ENCODE measurements at regions not wholly inside any gene's neighbourhood (a gene's known extent, or its start where the extent isn't known, plus 50 kb on each side); places are given as distances from the start of the nearest gene placed in this dataset.

DNA sequence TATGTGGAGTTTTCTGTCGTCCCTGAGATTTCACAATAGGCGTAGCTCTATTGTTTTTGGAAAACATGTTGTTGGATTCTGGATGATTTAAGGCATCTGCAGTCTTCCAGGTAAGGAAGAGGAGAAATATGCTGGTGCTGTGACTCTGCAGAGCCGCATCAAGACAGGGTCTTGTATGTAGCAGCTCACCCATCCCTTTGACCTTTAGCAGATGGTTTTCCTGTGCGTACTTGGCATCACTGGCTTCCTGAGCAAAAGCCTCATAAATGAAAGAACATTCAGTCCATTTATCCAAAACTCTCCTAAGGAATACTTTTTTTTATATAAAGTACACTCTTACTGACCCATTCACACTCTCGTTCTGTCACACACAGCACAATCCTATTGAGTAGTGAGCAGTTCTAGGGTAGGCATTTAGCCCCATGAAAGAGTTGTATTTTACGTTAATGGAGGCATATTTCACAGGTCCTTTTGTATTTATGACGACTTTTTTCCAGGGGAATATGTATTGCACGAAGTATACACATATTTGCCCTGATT, 443.9 kb downstream of the STK39 start:
- POLR2A ChIA-PET = no interaction called here
- intact Hi-C loops (cut with micrococcal nuclease; ENCODE audit: unreplicated experiment) = no loop called here
- no peak for DNase-seq (ENCODE audit: low read depth, low spot score)
- no peak for ATAC-seq
- Histone ChIP-seq H3K4me3 (ENCODE audit: low read depth in 2 of 2, low read length in 2 of 2) (no peak overlapping the region), H3K27me3 (ENCODE audit: control insufficient read depth, insufficient read depth, low read length) (no peaks in the 10 kb centered on the region), H3K9me3 (ENCODE audit: control insufficient read depth, insufficient read depth, low read depth, low read length) (no peaks in the 10 kb centered on the region), H3K36me3 (ENCODE audit: control insufficient read depth, insufficient read depth, low read length) (no peaks in the 10 kb centered on the region), H3K27ac (ENCODE audit: low read length) (no peak overlapping the region), H3K4me1 (ENCODE audit: control insufficient read depth, insufficient read depth, low read length) (no peaks in the 10 kb centered on the region)
- BruUV-seq (replicated peaks) = no TSS peak
- CTCF ChIA-PET = no interaction called here
- TF ChIP-seq, protein P1, sequence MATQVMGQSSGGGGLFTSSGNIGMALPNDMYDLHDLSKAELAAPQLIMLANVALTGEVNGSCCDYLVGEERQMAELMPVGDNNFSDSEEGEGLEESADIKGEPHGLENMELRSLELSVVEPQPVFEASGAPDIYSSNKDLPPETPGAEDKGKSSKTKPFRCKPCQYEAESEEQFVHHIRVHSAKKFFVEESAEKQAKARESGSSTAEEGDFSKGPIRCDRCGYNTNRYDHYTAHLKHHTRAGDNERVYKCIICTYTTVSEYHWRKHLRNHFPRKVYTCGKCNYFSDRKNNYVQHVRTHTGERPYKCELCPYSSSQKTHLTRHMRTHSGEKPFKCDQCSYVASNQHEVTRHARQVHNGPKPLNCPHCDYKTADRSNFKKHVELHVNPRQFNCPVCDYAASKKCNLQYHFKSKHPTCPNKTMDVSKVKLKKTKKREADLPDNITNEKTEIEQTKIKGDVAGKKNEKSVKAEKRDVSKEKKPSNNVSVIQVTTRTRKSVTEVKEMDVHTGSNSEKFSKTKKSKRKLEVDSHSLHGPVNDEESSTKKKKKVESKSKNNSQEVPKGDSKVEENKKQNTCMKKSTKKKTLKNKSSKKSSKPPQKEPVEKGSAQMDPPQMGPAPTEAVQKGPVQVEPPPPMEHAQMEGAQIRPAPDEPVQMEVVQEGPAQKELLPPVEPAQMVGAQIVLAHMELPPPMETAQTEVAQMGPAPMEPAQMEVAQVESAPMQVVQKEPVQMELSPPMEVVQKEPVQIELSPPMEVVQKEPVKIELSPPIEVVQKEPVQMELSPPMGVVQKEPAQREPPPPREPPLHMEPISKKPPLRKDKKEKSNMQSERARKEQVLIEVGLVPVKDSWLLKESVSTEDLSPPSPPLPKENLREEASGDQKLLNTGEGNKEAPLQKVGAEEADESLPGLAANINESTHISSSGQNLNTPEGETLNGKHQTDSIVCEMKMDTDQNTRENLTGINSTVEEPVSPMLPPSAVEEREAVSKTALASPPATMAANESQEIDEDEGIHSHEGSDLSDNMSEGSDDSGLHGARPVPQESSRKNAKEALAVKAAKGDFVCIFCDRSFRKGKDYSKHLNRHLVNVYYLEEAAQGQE (IDR thresholded peaks at IDR 0.05; ENCODE audit: insufficient read depth in 1 of 2, low read depth in 2 of 2, low read length in 1 of 2) = no peak
- TF ChIP-seq TCF7L2 (IDR thresholded peaks at IDR 0.05; ENCODE audit: low read depth, low read length) (no peak), POLR2AphosphoS5 (IDR thresholded peaks at IDR 0.05; ENCODE audit: low read depth, low read length) (no peak), SIN3A (IDR thresholded peaks at IDR 0.05; ENCODE audit: borderline replicate concordance, insufficient read depth, low read depth, low read length) (no peak)
- TF ChIP-seq, protein P2, sequence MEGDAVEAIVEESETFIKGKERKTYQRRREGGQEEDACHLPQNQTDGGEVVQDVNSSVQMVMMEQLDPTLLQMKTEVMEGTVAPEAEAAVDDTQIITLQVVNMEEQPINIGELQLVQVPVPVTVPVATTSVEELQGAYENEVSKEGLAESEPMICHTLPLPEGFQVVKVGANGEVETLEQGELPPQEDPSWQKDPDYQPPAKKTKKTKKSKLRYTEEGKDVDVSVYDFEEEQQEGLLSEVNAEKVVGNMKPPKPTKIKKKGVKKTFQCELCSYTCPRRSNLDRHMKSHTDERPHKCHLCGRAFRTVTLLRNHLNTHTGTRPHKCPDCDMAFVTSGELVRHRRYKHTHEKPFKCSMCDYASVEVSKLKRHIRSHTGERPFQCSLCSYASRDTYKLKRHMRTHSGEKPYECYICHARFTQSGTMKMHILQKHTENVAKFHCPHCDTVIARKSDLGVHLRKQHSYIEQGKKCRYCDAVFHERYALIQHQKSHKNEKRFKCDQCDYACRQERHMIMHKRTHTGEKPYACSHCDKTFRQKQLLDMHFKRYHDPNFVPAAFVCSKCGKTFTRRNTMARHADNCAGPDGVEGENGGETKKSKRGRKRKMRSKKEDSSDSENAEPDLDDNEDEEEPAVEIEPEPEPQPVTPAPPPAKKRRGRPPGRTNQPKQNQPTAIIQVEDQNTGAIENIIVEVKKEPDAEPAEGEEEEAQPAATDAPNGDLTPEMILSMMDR (IDR thresholded peaks at IDR 0.05) = no peak
- in situ Hi-C loops (cut with HindIII; ENCODE audit: low pct_unique_long_range_greater_than_20kb, low sequenced_read_pairs) = no loop called here

DNA sequence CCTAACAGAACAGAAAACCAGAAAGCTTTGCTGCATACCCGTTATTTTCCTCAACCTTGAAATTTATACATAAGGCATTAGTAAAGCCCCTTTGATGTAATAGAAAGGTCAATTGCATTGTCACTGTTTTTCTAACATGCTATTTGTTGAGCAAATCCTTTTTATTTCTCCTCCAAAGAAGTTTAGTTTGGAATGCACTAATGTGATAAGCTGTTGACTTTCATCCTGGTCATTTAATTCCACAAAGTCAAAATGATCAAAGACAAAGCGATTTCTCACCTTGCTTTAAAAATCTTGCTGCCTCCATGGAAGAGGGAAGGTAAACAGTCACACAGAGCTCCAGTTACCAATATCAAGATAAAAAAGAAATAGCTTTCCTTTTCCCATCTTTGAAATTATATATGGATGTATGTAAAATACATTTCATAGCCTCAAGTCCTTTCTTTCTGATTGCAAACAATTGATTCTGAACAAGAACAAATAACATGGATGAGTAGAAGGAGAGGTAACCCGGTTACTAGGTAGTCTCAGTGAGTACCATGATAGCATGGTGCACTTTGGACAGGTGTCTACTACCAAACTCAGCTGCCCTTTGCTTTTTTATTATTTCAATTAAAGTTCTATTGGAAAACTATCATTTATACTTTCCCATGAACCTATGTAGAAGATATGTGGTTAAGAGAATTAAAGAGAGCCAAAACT, 452.7 kb downstream of the STK39 start:
- Histone ChIP-seq H3K36me3 (ENCODE audit: control insufficient read depth, insufficient read depth, low read length) (no peaks in the 10 kb centered on the region), H3K27me3 (ENCODE audit: control insufficient read depth, insufficient read depth, low read length) (no peaks in the 10 kb centered on the region), H3K9me3 (ENCODE audit: control insufficient read depth, insufficient read depth, low read depth, low read length) (no peaks in the 10 kb centered on the region), H3K4me3 (ENCODE audit: low read depth in 2 of 2, low read length in 2 of 2) (no peak overlapping the region), H3K4me1 (ENCODE audit: control insufficient read depth, insufficient read depth, low read length) (no peaks in the 10 kb centered on the region), H3K27ac (ENCODE audit: low read length) (no peak overlapping the region)
- no peak for TF ChIP-seq POLR2AphosphoS5 (IDR thresholded peaks at IDR 0.05; ENCODE audit: low read depth, low read length)
- no peak for TF ChIP-seq TCF7L2 (IDR thresholded peaks at IDR 0.05; ENCODE audit: low read depth, low read length)
- TF ChIP-seq, protein P2 (IDR thresholded peaks at IDR 0.05) = no peak
- TF ChIP-seq SIN3A (IDR thresholded peaks at IDR 0.05; ENCODE audit: borderline replicate concordance, insufficient read depth, low read depth, low read length) = no peak
- TF ChIP-seq, protein P1 (IDR thresholded peaks at IDR 0.05; ENCODE audit: insufficient read depth in 1 of 2, low read depth in 2 of 2, low read length in 1 of 2) = no peak
- CTCF ChIA-PET = interaction anchor here (0.6 kb wide), 1 partner anchor 325 kb away, joined by 3 read pairs; no protein-coding TSS in a partner anchor
- intact Hi-C loops (cut with micrococcal nuclease; ENCODE audit: unreplicated experiment) = no loop called here
- POLR2A ChIA-PET = no interaction called here
- DNase-seq (ENCODE audit: low read depth, low spot score) = no peak
- no peak for ATAC-seq
- BruUV-seq (replicated peaks) = no TSS peak
- in situ Hi-C loops (cut with HindIII; ENCODE audit: low pct_unique_long_range_greater_than_20kb, low sequenced_read_pairs) = no loop called here
